C4-2B (cell line): ENCODE measurements at regions not wholly inside any gene's neighbourhood (a gene's known extent, or its start where the extent isn't known, plus 50 kb on each side); places are given as distances from the start of the nearest gene placed in this dataset.

Experiments
- H3K27ac ChIP-seq: fragments of 450-650 bp; 2 replicates; pipeline ENCODE4 v1.5.1; 2017
- CTCF ChIP-seq: fragments of 450-650 bp; conservative IDR thresholded peaks from 2 replicates; pipeline ENCODE4 v1.5.1; 2017; ENCODE audit warnings: mild to moderate bottlenecking
- ZFX ChIP-seq: fragments of 450-650 bp; IDR thresholded peaks from 2 replicates; pipeline ENCODE4 v1.6.1; 2017

GRCh38 chr2:20150110-20150706 lies 74.7 kb downstream of the SDC1 start:
- TF ChIP-seq ZFX: no peak
- no peak overlapping the region for H3K27ac ChIP-seq

- TF ChIP-seq ZFX (no peak), CTCF (no peak)
- H3K27ac ChIP-seq: peak overlapping the region; percentile 17; the same call in 1 of the 2 replicates
These were observed 75.3 kb downstream of the SDC1 start for GRCh38 chr2:20149703-20150030.

- TF ChIP-seq ZFX: no peak
- no peak for TF ChIP-seq CTCF
- peak overlapping the region; percentile 17; the same call in 1 of the 2 replicates for H3K27ac ChIP-seq
These were observed 75.8 kb downstream of the SDC1 start for GRCh38 chr2:20148923-20149702.

- no peak overlapping the region for H3K27ac ChIP-seq
- TF ChIP-seq CTCF (no peak), ZFX (no peak)
These were observed 76.5 kb downstream of the SDC1 start for GRCh38 chr2:20148426-20148922.

- no peak for TF ChIP-seq ZFX
- no peak for TF ChIP-seq CTCF
- no peak overlapping the region for H3K27ac ChIP-seq
These were observed 77.6 kb downstream of the SDC1 start for GRCh38 chr2:20147351-20147750.

- H3K27ac ChIP-seq: no peak overlapping the region
- TF ChIP-seq ZFX (no peak), CTCF (no peak)
These were observed 78.5 kb downstream of the SDC1 start for GRCh38 chr2:20146401-20146800.

GRCh38 chr2:20145497-20146193 lies 79.3 kb downstream of the SDC1 start:
- no peak overlapping the region for H3K27ac ChIP-seq
- TF ChIP-seq ZFX (no peak), CTCF (no peak)
